WTC11 (cell line): ENCODE measurements at regions not wholly inside any gene's neighbourhood (a gene's known extent, or its start where the extent isn't known, plus 50 kb on each side); places are given as distances from the start of the nearest gene placed in this dataset.

Source experiments
- ATAC-seq: fragments of 200-7000 bp; cut with Tn5 transposase; 2 replicates; pipeline ENCODE4 v1.10.0; 2021; ENCODE audit warnings: mild to moderate bottlenecking, moderate library complexity
- CTCF ChIA-PET: fragments of 300-600 bp; sonication (Branson Sonifier 250); formaldehyde crosslinking; loops from one replicate; lab custom pipeline; 2021; ENCODE audit warnings: antibody characterized with exemption; lab: Charles Lee
- POLR2A ChIA-PET: fragments of 350-600 bp; sonication (Branson Sonifier 250); formaldehyde crosslinking; loops from one replicate; lab custom pipeline; 2021; ENCODE audit warnings: antibody characterized with exemption; lab: Charles Lee
- DNase-seq: peaks from one replicate; pipeline ENCODE4 v3.0.0; 2021; ENCODE audit warnings: low spot score
- H3K27ac Mint-ChIP-seq: 2 replicates; pipeline ENCODE4 v1.8.0; 2021; ENCODE audit warnings: mixed read lengths
- H3K27me3 Mint-ChIP-seq: 2 replicates; pipeline ENCODE4 v1.8.0; 2021; ENCODE audit warnings: low read depth, mild to moderate bottlenecking, moderate library complexity, mixed read lengths
- H3K36me3 Mint-ChIP-seq: 2 replicates; pipeline ENCODE4 v1.8.0; 2021; ENCODE audit warnings: mixed read lengths
- H3K4me1 Mint-ChIP-seq: 2 replicates; pipeline ENCODE4 v1.8.0; 2022; ENCODE audit warnings: mixed read lengths
- H3K4me3 Mint-ChIP-seq: 2 replicates; pipeline ENCODE4 v1.8.0; 2021; ENCODE audit warnings: mild to moderate bottlenecking, moderate library complexity, mixed read lengths
- H3K9me3 Mint-ChIP-seq: 2 replicates; pipeline ENCODE4 v1.8.0; 2021; ENCODE audit warnings: mixed read lengths
- ARID4B ChIP-seq: sonication (generic); formaldehyde crosslinking; IDR thresholded peaks from 2 replicates; pipeline ENCODE4 v1.8.0; 2023; ENCODE audit warnings: missing genetic modification reagents, mild to moderate bottlenecking, borderline replicate concordance
- ATF6 ChIP-seq: sonication (generic); formaldehyde crosslinking; IDR thresholded peaks from 2 replicates; pipeline ENCODE4 v1.8.1; 2023; ENCODE audit warnings: mild to moderate bottlenecking, missing genetic modification reagents
- E2F4 ChIP-seq: sonication (generic); formaldehyde crosslinking; IDR thresholded peaks from 2 replicates; pipeline ENCODE4 v1.8.1; 2022; ENCODE audit warnings: low read depth, mild to moderate bottlenecking, moderate library complexity, missing genetic modification reagents, borderline replicate concordance
- ETV6 ChIP-seq: sonication (generic); formaldehyde crosslinking; IDR thresholded peaks from 2 replicates; pipeline ENCODE4 v1.8.1; 2022; ENCODE audit warnings: mild to moderate bottlenecking, missing genetic modification reagents
- FOXK1 ChIP-seq: sonication (generic); formaldehyde crosslinking; IDR thresholded peaks from 2 replicates; pipeline ENCODE4 v1.8.0; 2022; ENCODE audit warnings: mild to moderate bottlenecking, moderate library complexity, missing genetic modification reagents
- NR1H2 ChIP-seq: sonication (generic); formaldehyde crosslinking; IDR thresholded peaks from 2 replicates; pipeline ENCODE4 v1.9.0; 2021; ENCODE audit warnings: mild to moderate bottlenecking, moderate library complexity, missing genetic modification reagents
- OVOL2 ChIP-seq: fragments of 250-450 bp; sonication (Bioruptor Pico); IDR thresholded peaks from 2 replicates; pipeline ENCODE4 v1.9.0; 2021; ENCODE audit warnings: mild to moderate bottlenecking, borderline replicate concordance
- PRRX2 ChIP-seq: fragments of 250-450 bp; sonication (Bioruptor Pico); IDR thresholded peaks from 2 replicates; pipeline ENCODE4 v1.8.0; 2021; ENCODE audit warnings: mild to moderate bottlenecking
- TEAD1 ChIP-seq: sonication (generic); formaldehyde crosslinking; IDR thresholded peaks from 2 replicates; pipeline ENCODE4 v1.8.0; 2022; ENCODE audit warnings: mild to moderate bottlenecking, missing genetic modification reagents
- ZNF232 ChIP-seq: sonication (generic); formaldehyde crosslinking; IDR thresholded peaks from 2 replicates; pipeline ENCODE4 v1.8.0; 2022; ENCODE audit warnings: mild to moderate bottlenecking, missing genetic modification reagents
- ZNF263 ChIP-seq: sonication (generic); formaldehyde crosslinking; IDR thresholded peaks from 2 replicates; pipeline ENCODE4 v1.8.1; 2022; ENCODE audit warnings: low read depth, mild to moderate bottlenecking, moderate library complexity, missing genetic modification reagents
- ZNF423 ChIP-seq: fragments of 250-450 bp; sonication (Bioruptor Pico); IDR thresholded peaks from 2 replicates; pipeline ENCODE4 v2.1.2; 2022; ENCODE audit warnings: mild to moderate bottlenecking, moderate library complexity
- ZNF512 ChIP-seq: sonication (generic); formaldehyde crosslinking; IDR thresholded peaks from 2 replicates; pipeline ENCODE4 v1.8.1; 2022; ENCODE audit warnings: missing genetic modification reagents, borderline replicate concordance

GRCh38 chr2:11092701-11093335 is 62.4 kb upstream of the SLC66A3 start:
- ATAC-seq (no peak), DNase-seq (no peak)
- no peaks in the 10 kb centered on the region for H3K36me3 Mint-ChIP-seq
- no peaks in the 10 kb centered on the region for H3K9me3 Mint-ChIP-seq
- H3K27me3 Mint-ChIP-seq, result no peaks in the 10 kb centered on the region
- TF ChIP-seq OVOL2 (CRISPR knock-in tag), result no peak
- TF ChIP-seq PRRX2 (CRISPR knock-in tag), result no peak
- no peak for TF ChIP-seq ATF6 (CRISPR knock-in tag)
- no peak for TF ChIP-seq ARID4B (CRISPR knock-in tag)
- TF ChIP-seq ZNF423 (CRISPR knock-in tag), result 0 out of 2 replicates have a peak, but pooled peaks have one; percentile 19
- TF ChIP-seq FOXK1 (CRISPR knock-in tag), result no peak
- TF ChIP-seq TEAD1, result no peak
- H3K27ac Mint-ChIP-seq, result no peak overlapping the region; the same call in 1 of the 2 replicates
- H3K4me3 Mint-ChIP-seq, result no peak overlapping the region
- CTCF ChIA-PET, result interaction anchor here (1.1 to 2.5 kb wide), 5 partner anchors 9 to 600 kb away, joined by 3 to 10 read pairs (median 3); no protein-coding TSS in a partner anchor
- no peaks in the 10 kb centered on the region for H3K4me1 Mint-ChIP-seq
- POLR2A ChIA-PET, result interaction anchor here (0.6 kb wide), 1 partner anchor 569 kb away, joined by 5 read pairs; no protein-coding TSS in a partner anchor

- TF ChIP-seq E2F4 (CRISPR knock-in tag) (no peak), ZNF263 (CRISPR knock-in tag) (no peak), NR1H2 (no peak), ETV6 (CRISPR knock-in tag) (no peak)
- H3K4me1 Mint-ChIP-seq, result no peaks in the 10 kb centered on the region
- no peaks in the 10 kb centered on the region for H3K36me3 Mint-ChIP-seq
- no peaks in the 10 kb centered on the region for H3K9me3 Mint-ChIP-seq
- no peak overlapping the region for H3K4me3 Mint-ChIP-seq
- H3K27ac Mint-ChIP-seq, result no peak overlapping the region
- peak; percentile 55; the same call in 1 of the 2 replicates for ATAC-seq
- no peak for DNase-seq
- H3K27me3 Mint-ChIP-seq, result no peaks in the 10 kb centered on the region
- POLR2A ChIA-PET, result interaction anchor here (0.6 kb wide), 2 partner anchors 40 to 569 kb away, joined by 3 to 5 read pairs; a partner anchor contains a TSS
- CTCF ChIA-PET, result interaction anchor here (1.0 to 2.5 kb wide), 7 partner anchors 10 to 599 kb away, joined by 3 to 10 read pairs (median 3); a partner anchor contains a TSS
These were observed 61.8 kb upstream of the SLC66A3 start for GRCh38 chr2:11093467-11093866.

- ChIA-PET POLR2A (interaction anchor here (0.6 kb wide), 1 partner anchor 39 kb away, joined by 3 read pairs; a partner anchor contains a TSS), CTCF (interaction anchor here (1.0 to 2.5 kb wide), 6 partner anchors 10 to 277 kb away, joined by 3 to 10 read pairs (median 4); a partner anchor contains a TSS)
- TF ChIP-seq ZNF232 (CRISPR knock-in tag) (no peak), ZNF512 (CRISPR knock-in tag) (no peak)
- Mint-ChIP-seq H3K36me3 (no peaks in the 10 kb centered on the region), H3K4me3 (no peak overlapping the region), H3K27me3 (no peaks in the 10 kb centered on the region), H3K9me3 (no peaks in the 10 kb centered on the region), H3K27ac (no peak overlapping the region), H3K4me1 (no peaks in the 10 kb centered on the region)
- DNase-seq (no peak), ATAC-seq (no peak)
These were observed 61.1 kb upstream of the SLC66A3 start for GRCh38 chr2:11094021-11094810.
